B cell (primary cell): ENCODE measurements at regions not wholly inside any gene's neighbourhood (a gene's known extent, or its start where the extent isn't known, plus 50 kb on each side); places are given as distances from the start of the nearest gene placed in this dataset.

Experiments used
- CTCF ChIP-seq: fragments of 200-600 bp; IDR thresholded peaks from one replicate; pipeline ENCODE4 v1.8.0; 2022; ENCODE audit warnings: antibody characterized with exemption, mild to moderate bottlenecking
- EZH2 ChIP-seq: IDR thresholded peaks from 2 replicates; pipeline ENCODE4 v1.6.1; 2012; ENCODE audit warnings: borderline replicate concordance, low read depth, mild to moderate bottlenecking, moderate library complexity, low read length; ENCODE audit not compliant: insufficient read depth, poor library complexity, severe bottlenecking

- TF ChIP-seq CTCF (no peak), EZH2 (no peak)
Measured at GRCh38 chr2:187878112-187878511, 323.9 kb upstream of the TFPI start.
